ENCODE measurements at regions not wholly inside any gene's neighbourhood (a gene's known extent, or its start where the extent isn't known, plus 50 kb on each side); places are given as distances from the start of the nearest gene placed in this dataset.

GRCh38 chr18:76255070-76255683 lies 239.9 kb downstream of the ZNF516 start:
- no peak overlapping the region for H3K9ac ChIP-seq (ENCODE audit: low read length)
- no peaks in the 10 kb centered on the region for H3K9me2 ChIP-seq (replicated peaks; ENCODE audit: insufficient read depth, low read length)
- H3K79me2 ChIP-seq (ENCODE audit: low read length) = no peaks in the 10 kb centered on the region
- DNase-seq = no peak
- H3F3A ChIP-seq (ENCODE audit: insufficient read depth, low read length) = no peaks in the 10 kb centered on the region
- H3K27ac ChIP-seq (ENCODE audit: low read length) = no peak overlapping the region
- no peaks in the 10 kb centered on the region for H3K9me3 ChIP-seq (replicated peaks; ENCODE audit: insufficient read depth, low read length)
- H3K4me1 ChIP-seq (ENCODE audit: low read length) = no peaks in the 10 kb centered on the region
- H4K20me1 ChIP-seq (ENCODE audit: insufficient read depth, low read length) = no peaks in the 10 kb centered on the region
- peak overlapping the region; percentile 6; the same call in 1 of the 2 replicates for H3K4me3 ChIP-seq (ENCODE audit: low read length)
- 0 out of 2 replicates have a peak overlapping the region, but pooled peaks have one; percentile 43 for H2AFZ ChIP-seq (ENCODE audit: low read length)
- H3K27me3 ChIP-seq (replicated peaks; ENCODE audit: insufficient read depth, low read length) = no peaks in the 10 kb centered on the region
- no peaks in the 10 kb centered on the region for H3K36me3 ChIP-seq (replicated peaks; ENCODE audit: insufficient read depth, low read length)
- H3K4me2 ChIP-seq (ENCODE audit: low read depth, low read length) = no peak overlapping the region
- TF ChIP-seq, protein P1, sequence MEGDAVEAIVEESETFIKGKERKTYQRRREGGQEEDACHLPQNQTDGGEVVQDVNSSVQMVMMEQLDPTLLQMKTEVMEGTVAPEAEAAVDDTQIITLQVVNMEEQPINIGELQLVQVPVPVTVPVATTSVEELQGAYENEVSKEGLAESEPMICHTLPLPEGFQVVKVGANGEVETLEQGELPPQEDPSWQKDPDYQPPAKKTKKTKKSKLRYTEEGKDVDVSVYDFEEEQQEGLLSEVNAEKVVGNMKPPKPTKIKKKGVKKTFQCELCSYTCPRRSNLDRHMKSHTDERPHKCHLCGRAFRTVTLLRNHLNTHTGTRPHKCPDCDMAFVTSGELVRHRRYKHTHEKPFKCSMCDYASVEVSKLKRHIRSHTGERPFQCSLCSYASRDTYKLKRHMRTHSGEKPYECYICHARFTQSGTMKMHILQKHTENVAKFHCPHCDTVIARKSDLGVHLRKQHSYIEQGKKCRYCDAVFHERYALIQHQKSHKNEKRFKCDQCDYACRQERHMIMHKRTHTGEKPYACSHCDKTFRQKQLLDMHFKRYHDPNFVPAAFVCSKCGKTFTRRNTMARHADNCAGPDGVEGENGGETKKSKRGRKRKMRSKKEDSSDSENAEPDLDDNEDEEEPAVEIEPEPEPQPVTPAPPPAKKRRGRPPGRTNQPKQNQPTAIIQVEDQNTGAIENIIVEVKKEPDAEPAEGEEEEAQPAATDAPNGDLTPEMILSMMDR (IDR thresholded peaks at IDR 0.05; ENCODE audit: low read length) = no peak
- TF ChIP-seq EZH2 (optimal IDR thresholded peaks at IDR 0.05; ENCODE audit: low read depth, low read length) (no peak), EZH2phosphoT487 (IDR thresholded peaks at IDR 0.05; ENCODE audit: low read length) (no peak)

DNA sequence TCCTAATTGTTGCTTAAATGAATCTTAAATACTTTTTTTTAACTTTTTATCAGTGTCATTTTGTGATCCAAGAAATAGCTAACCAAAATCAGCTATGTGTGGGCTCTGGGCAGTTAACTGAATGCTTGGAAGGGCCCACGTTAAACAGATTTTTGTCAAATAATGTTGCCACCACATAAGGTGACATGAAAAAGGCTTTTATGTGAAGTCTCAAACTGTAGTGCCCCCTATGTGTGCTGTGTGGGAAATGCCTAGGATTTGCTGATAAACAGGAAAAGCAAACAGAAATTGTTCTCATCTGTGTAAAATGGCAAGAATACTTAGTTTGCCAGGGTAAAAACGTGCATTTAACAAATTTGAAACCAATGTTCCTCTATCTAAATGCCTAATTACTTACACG lies 242.2 kb downstream of the ZNF516 start:
- Histone ChIP-seq H3K79me2 (ENCODE audit: low read length) (no peaks in the 10 kb centered on the region), H3K9ac (ENCODE audit: low read length) (no peak overlapping the region), H3F3A (ENCODE audit: insufficient read depth, low read length) (no peaks in the 10 kb centered on the region), H3K27me3 (replicated peaks; ENCODE audit: insufficient read depth, low read length) (no peaks in the 10 kb centered on the region), H3K9me2 (replicated peaks; ENCODE audit: insufficient read depth, low read length) (no peaks in the 10 kb centered on the region), H3K36me3 (replicated peaks; ENCODE audit: insufficient read depth, low read length) (no peaks in the 10 kb centered on the region), H4K20me1 (ENCODE audit: insufficient read depth, low read length) (no peaks in the 10 kb centered on the region), H2AFZ (ENCODE audit: low read length) (no peak overlapping the region), H3K4me2 (ENCODE audit: low read depth, low read length) (no peak overlapping the region), H3K27ac (ENCODE audit: low read length) (no peak overlapping the region), H3K4me1 (ENCODE audit: low read length) (no peaks in the 10 kb centered on the region), H3K4me3 (ENCODE audit: low read length) (no peak overlapping the region), H3K9me3 (replicated peaks; ENCODE audit: insufficient read depth, low read length) (no peaks in the 10 kb centered on the region)
- TF ChIP-seq, protein P1 (IDR thresholded peaks at IDR 0.05; ENCODE audit: low read length) = peak; percentile 52
- no peak for TF ChIP-seq EZH2 (optimal IDR thresholded peaks at IDR 0.05; ENCODE audit: low read depth, low read length)
- DNase-seq = peak; percentile 36

GRCh38 chr18:76252139-76252538 lies 242.9 kb downstream of the ZNF516 start:
- Histone ChIP-seq H3K9me2 (replicated peaks; ENCODE audit: insufficient read depth, low read length) (no peaks in the 10 kb centered on the region), H3K27me3 (replicated peaks; ENCODE audit: insufficient read depth, low read length) (no peaks in the 10 kb centered on the region), H3K27ac (ENCODE audit: low read length) (no peak overlapping the region), H3K4me3 (ENCODE audit: low read length) (no peak overlapping the region), H3K9ac (ENCODE audit: low read length) (no peak overlapping the region), H3K4me1 (ENCODE audit: low read length) (no peaks in the 10 kb centered on the region), H3K36me3 (replicated peaks; ENCODE audit: insufficient read depth, low read length) (no peaks in the 10 kb centered on the region), H3K79me2 (ENCODE audit: low read length) (no peaks in the 10 kb centered on the region), H2AFZ (ENCODE audit: low read length) (no peak overlapping the region), H3K4me2 (ENCODE audit: low read depth, low read length) (no peak overlapping the region), H4K20me1 (ENCODE audit: insufficient read depth, low read length) (no peaks in the 10 kb centered on the region), H3F3A (ENCODE audit: insufficient read depth, low read length) (no peaks in the 10 kb centered on the region), H3K9me3 (replicated peaks; ENCODE audit: insufficient read depth, low read length) (no peaks in the 10 kb centered on the region)
- TF ChIP-seq EZH2phosphoT487 (IDR thresholded peaks at IDR 0.05; ENCODE audit: low read length) (no peak), EZH2 (optimal IDR thresholded peaks at IDR 0.05; ENCODE audit: low read depth, low read length) (no peak)
- TF ChIP-seq, protein P1 (IDR thresholded peaks at IDR 0.05; ENCODE audit: low read length) = no peak
- DNase-seq = no peak
